Neural progenitor cell (in vitro differentiated cells): ENCODE measurements at regions not wholly inside any gene's neighbourhood (a gene's known extent, or its start where the extent isn't known, plus 50 kb on each side); places are given as distances from the start of the nearest gene placed in this dataset.

Experiments
- EZH2 ChIP-seq: fragments of 200-600 bp; sonication (generic); IDR thresholded peaks from 2 replicates; pipeline ENCODE4 v1.6.1; 2017; ENCODE audit warnings: antibody characterized with exemption, mild to moderate bottlenecking, moderate library complexity
- TF ChIP-seq, protein P1 (sequence below): fragments of 200-600 bp; sonication (generic); IDR thresholded peaks from 2 replicates; pipeline ENCODE4 v1.5.1; 2017; ENCODE audit warnings: antibody characterized with exemption, mild to moderate bottlenecking

DNA sequence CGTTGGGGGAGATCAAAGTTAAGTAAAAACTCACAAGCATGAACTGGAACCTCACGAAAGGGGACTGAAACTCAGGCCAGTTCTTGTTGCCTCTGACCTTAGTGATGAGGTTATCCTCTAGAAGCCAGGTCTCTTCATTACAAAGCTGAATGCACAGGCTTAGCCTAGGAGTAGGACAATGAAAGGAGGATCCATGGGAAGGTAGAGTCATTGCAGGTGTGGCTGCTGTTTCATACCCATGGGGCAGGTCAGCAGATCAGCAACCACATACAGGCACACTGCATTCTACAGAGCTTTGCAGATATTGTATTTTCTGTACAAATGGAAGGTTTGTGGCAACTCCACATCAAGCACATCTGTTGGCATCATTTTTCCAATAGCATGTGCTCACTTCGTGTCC, 341.3 kb upstream of the SOX9 start:
- TF ChIP-seq, protein P1, sequence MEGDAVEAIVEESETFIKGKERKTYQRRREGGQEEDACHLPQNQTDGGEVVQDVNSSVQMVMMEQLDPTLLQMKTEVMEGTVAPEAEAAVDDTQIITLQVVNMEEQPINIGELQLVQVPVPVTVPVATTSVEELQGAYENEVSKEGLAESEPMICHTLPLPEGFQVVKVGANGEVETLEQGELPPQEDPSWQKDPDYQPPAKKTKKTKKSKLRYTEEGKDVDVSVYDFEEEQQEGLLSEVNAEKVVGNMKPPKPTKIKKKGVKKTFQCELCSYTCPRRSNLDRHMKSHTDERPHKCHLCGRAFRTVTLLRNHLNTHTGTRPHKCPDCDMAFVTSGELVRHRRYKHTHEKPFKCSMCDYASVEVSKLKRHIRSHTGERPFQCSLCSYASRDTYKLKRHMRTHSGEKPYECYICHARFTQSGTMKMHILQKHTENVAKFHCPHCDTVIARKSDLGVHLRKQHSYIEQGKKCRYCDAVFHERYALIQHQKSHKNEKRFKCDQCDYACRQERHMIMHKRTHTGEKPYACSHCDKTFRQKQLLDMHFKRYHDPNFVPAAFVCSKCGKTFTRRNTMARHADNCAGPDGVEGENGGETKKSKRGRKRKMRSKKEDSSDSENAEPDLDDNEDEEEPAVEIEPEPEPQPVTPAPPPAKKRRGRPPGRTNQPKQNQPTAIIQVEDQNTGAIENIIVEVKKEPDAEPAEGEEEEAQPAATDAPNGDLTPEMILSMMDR, result no peak
- TF ChIP-seq EZH2, result no peak
